OCI-LY1 (cell line): ENCODE measurements at regions not wholly inside any gene's neighbourhood (a gene's known extent, or its start where the extent isn't known, plus 50 kb on each side); places are given as distances from the start of the nearest gene placed in this dataset.

ENCODE experiments used
- H2AFZ ChIP-seq: fragments of 200-600 bp; sonication (generic), shearing (Covaris generic); 2 replicates; pipeline ENCODE4 v1.6.0; 2014; ENCODE audit warnings: antibody characterized with exemption, mild to moderate bottlenecking, low read length
- H3F3A ChIP-seq: fragments of 200-600 bp; sonication (generic), shearing (Covaris generic); 2 replicates; pipeline ENCODE4 v1.6.0; 2014; ENCODE audit warnings: mild to moderate bottlenecking, antibody characterized with exemption, low read length, moderate library complexity; ENCODE audit not compliant: insufficient read depth
- H3K27ac ChIP-seq: fragments of 200-600 bp; sonication (generic); 2 replicates; pipeline ENCODE4 v1.5.1; 2014; ENCODE audit warnings: low read length, mixed run types, mild to moderate bottlenecking, low read depth; ENCODE audit not compliant: poor library complexity, severe bottlenecking
- H3K27me3 ChIP-seq: fragments of 200-600 bp; sonication (generic); 2 replicates; pipeline ENCODE4 v1.6.0; 2014; ENCODE audit warnings: antibody characterized with exemption, mild to moderate bottlenecking, low read length, moderate library complexity; ENCODE audit not compliant: insufficient read depth
- H3K36me3 ChIP-seq: fragments of 200-600 bp; sonication (generic); 2 replicates; pipeline ENCODE4 v1.6.1; 2014; ENCODE audit warnings: mild to moderate bottlenecking, antibody characterized with exemption, low read length, moderate library complexity, mixed read lengths; ENCODE audit not compliant: insufficient read depth
- H3K4me1 ChIP-seq: fragments of 200-600 bp; sonication (generic); 2 replicates; pipeline ENCODE4 v1.5.1; 2014; ENCODE audit warnings: mild to moderate bottlenecking, low read length, moderate library complexity; ENCODE audit not compliant: insufficient read depth, severe bottlenecking
- H3K4me2 ChIP-seq: fragments of 200-600 bp; sonication (generic), shearing (Covaris generic); 2 replicates; pipeline ENCODE4 v1.6.1; 2014; ENCODE audit warnings: low read length
- H3K4me3 ChIP-seq: fragments of 200-600 bp; sonication (generic); 2 replicates; pipeline ENCODE4 v1.5.1; 2014; ENCODE audit warnings: low read length, low read depth, mild to moderate bottlenecking, mixed read lengths; ENCODE audit not compliant: poor library complexity, severe bottlenecking
- H3K79me2 ChIP-seq: fragments of 200-600 bp; shearing (Covaris generic); 2 replicates; pipeline ENCODE4 v1.6.1; 2016; ENCODE audit warnings: mixed run types, low read length, mixed read lengths; ENCODE audit not compliant: insufficient read depth
- H3K9ac ChIP-seq: fragments of 200-600 bp; sonication (generic), shearing (Covaris generic); 2 replicates; pipeline ENCODE4 v1.6.1; 2014; ENCODE audit warnings: mild to moderate bottlenecking, low read length, mixed read lengths
- H3K9me2 ChIP-seq: fragments of 200-600 bp; sonication (generic), shearing (Covaris generic); 2 replicates; pipeline ENCODE4 v1.6.1; 2014; ENCODE audit warnings: low read depth, mild to moderate bottlenecking, low read length, mixed read lengths
- H3K9me3 ChIP-seq: fragments of 200-600 bp; shearing (Covaris generic); 2 replicates; pipeline ENCODE4 v1.6.1; 2014; ENCODE audit warnings: low read length, mixed read lengths
- H4K20me1 ChIP-seq: fragments of 200-600 bp; sonication (generic), shearing (Covaris generic); 2 replicates; pipeline ENCODE4 v1.6.0; 2016; ENCODE audit warnings: mild to moderate bottlenecking, low read length; ENCODE audit not compliant: insufficient read depth
- CTCF ChIP-seq: fragments of 200-600 bp; sonication (generic), shearing (Covaris generic); IDR thresholded peaks from 2 replicates; pipeline ENCODE4 v1.5.1; 2017; ENCODE audit warnings: mild to moderate bottlenecking, antibody characterized with exemption, low read length, moderate library complexity, mixed read lengths
- EZH2 ChIP-seq: fragments of 200-600 bp; sonication (generic), shearing (Covaris generic); IDR thresholded peaks from 2 replicates; pipeline ENCODE4 v1.8.0; 2017; ENCODE audit warnings: borderline replicate concordance, mixed run types, mild to moderate bottlenecking, antibody characterized with exemption, low read length, moderate library complexity, mixed read lengths

- H3K79me2 ChIP-seq, result no peaks in the 10 kb centered on the region
- no peaks in the 10 kb centered on the region for H3K36me3 ChIP-seq
- no peaks in the 10 kb centered on the region for H3K9me3 ChIP-seq
- H3K9me2 ChIP-seq, result no peaks in the 10 kb centered on the region
- H3K27me3 ChIP-seq, result no peaks in the 10 kb centered on the region
- H3K4me1 ChIP-seq, result no peaks in the 10 kb centered on the region
- H3K27ac ChIP-seq, result no peak overlapping the region
- H3K4me3 ChIP-seq, result no peak overlapping the region
- TF ChIP-seq EZH2, result no peak
- TF ChIP-seq CTCF, result no peak
- no peak overlapping the region for H3K9ac ChIP-seq
- H2AFZ ChIP-seq, result no peak overlapping the region
- no peaks in the 10 kb centered on the region for H4K20me1 ChIP-seq
- H3F3A ChIP-seq, result no peaks in the 10 kb centered on the region
- H3K4me2 ChIP-seq, result no peak overlapping the region
These were observed 144.4 kb upstream of the DAPK1 start for GRCh38 chr9:87353301-87353700.

GRCh38 chr9:87354147-87354546, 143.5 kb upstream of the DAPK1 start:
- H2AFZ ChIP-seq, result no peak overlapping the region
- H3K27me3 ChIP-seq, result no peaks in the 10 kb centered on the region
- H3K36me3 ChIP-seq, result no peaks in the 10 kb centered on the region
- no peak overlapping the region for H3K9ac ChIP-seq
- no peaks in the 10 kb centered on the region for H3F3A ChIP-seq
- no peaks in the 10 kb centered on the region for H4K20me1 ChIP-seq
- no peak overlapping the region for H3K4me3 ChIP-seq
- no peaks in the 10 kb centered on the region for H3K9me2 ChIP-seq
- H3K4me2 ChIP-seq, result no peak overlapping the region
- no peak for TF ChIP-seq CTCF
- no peak for TF ChIP-seq EZH2
- H3K9me3 ChIP-seq, result no peaks in the 10 kb centered on the region
- H3K79me2 ChIP-seq, result no peaks in the 10 kb centered on the region
- no peak overlapping the region for H3K27ac ChIP-seq
- H3K4me1 ChIP-seq, result no peaks in the 10 kb centered on the region

DNA sequence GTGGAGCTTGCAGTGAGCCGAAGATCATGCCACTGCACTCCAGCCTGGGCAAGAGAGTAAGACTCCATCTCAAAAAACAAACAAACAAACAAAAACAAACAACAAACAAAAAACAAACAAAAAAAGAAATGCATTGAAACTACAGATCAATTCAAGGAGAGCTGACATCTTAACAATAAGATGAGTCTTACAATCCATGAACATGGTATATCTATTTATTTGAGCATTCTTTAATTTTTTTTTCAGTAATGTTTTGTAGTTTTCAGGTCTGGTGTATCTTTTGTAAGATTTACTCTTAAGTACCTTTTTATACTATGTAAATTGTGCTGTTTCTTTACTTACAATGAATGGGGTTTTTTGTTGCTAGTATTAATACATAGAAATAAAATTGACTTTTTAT, 140.1 kb upstream of the DAPK1 start:
- Histone ChIP-seq H3K36me3 (no peaks in the 10 kb centered on the region), H3K27ac (no peak overlapping the region), H2AFZ (no peak overlapping the region), H3F3A (no peaks in the 10 kb centered on the region), H4K20me1 (no peaks in the 10 kb centered on the region), H3K27me3 (no peaks in the 10 kb centered on the region), H3K4me2 (no peak overlapping the region), H3K79me2 (no peaks in the 10 kb centered on the region), H3K9me2 (no peaks in the 10 kb centered on the region), H3K9me3 (no peaks in the 10 kb centered on the region), H3K4me3 (no peak overlapping the region), H3K9ac (no peak overlapping the region), H3K4me1 (no peaks in the 10 kb centered on the region)
- TF ChIP-seq EZH2, result no peak

GRCh38 chr9:87359264-87359663, 138.4 kb upstream of the DAPK1 start:
- H3K4me3 ChIP-seq, result no peak overlapping the region
- H3K9ac ChIP-seq, result no peak overlapping the region
- H3K36me3 ChIP-seq, result no peaks in the 10 kb centered on the region
- no peaks in the 10 kb centered on the region for H3K9me3 ChIP-seq
- H3K9me2 ChIP-seq, result no peaks in the 10 kb centered on the region
- H3K27me3 ChIP-seq, result no peaks in the 10 kb centered on the region
- TF ChIP-seq CTCF, result no peak
- no peak for TF ChIP-seq EZH2
- no peaks in the 10 kb centered on the region for H3K4me1 ChIP-seq
- no peak overlapping the region for H3K4me2 ChIP-seq
- no peaks in the 10 kb centered on the region for H3F3A ChIP-seq
- no peak overlapping the region for H2AFZ ChIP-seq
- H3K79me2 ChIP-seq, result no peaks in the 10 kb centered on the region
- H3K27ac ChIP-seq, result no peak overlapping the region
- no peaks in the 10 kb centered on the region for H4K20me1 ChIP-seq
